ENCODE measurements at regions not wholly inside any gene's neighbourhood (a gene's known extent, or its start where the extent isn't known, plus 50 kb on each side); places are given as distances from the start of the nearest gene placed in this dataset.

GRCh38 chr2:2754940-2755339, 423.9 kb upstream of the MYT1L start:
- no peak for DNase-seq

DNA sequence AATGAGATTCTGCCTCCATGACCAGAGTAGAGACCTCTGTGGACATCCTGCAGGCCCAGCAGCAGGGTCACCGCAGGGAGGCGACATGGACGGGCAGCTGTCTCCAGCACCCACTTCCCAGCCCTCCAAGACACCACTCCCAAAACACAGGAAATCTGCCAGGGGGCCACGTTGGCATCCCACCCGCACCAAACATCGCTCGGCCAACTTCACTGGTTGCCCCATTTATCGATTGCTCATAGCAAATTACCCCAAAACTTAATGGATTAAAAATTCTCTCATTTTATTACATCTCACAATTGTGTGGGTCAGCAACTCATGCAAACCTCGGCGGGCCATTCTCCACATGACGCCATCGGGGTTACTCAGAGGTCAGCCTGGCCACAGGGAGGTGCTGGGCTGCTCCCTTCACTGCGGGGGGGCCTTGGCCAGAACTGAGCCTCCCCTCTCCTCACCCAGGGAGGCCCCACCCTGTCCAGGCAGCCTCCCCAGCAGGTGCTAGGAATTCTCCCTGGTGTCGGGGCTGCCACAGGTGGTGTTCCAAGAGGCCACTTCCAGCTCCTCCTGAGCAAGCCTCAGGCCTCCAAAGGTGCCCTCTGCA, 420.7 kb upstream of the MYT1L start:
- no peak for DNase-seq

GRCh38 chr2:2750867-2751714, 420.0 kb upstream of the MYT1L start:
- no peak for DNase-seq

- DNase-seq: no peak
Measured at GRCh38 chr2:2749206-2749598, 418.1 kb upstream of the MYT1L start.

- DNase-seq: no peak
Measured at GRCh38 chr2:2748399-2749205, 417.5 kb upstream of the MYT1L start.

DNA sequence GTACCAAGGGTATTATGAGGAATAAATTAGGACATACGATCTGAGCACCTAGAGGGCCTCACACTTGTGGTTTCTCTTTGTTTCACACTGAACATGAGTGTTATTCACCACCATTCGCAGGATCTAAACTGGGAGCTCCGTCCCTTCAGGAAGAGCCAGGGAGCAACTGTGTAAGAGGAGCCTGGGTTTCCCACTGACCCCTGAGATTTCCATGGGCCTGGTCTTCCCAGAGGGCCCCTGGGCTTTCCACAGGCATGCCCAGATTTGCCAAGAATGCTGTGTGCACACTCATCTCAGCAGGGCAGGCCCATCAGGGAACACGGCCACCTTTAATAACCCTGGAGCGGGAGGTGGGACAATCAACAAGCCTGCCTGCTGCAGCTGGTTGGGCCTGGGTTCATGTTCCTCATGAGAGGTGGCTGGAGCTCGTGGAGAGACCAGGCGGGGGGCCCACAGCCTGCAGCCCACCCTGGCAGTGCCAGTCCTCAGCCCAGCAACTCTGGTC, 416.8 kb upstream of the MYT1L start:
- DNase-seq: no peak

- no peak for DNase-seq
Measured at GRCh38 chr2:2746731-2747130, 415.7 kb upstream of the MYT1L start.

DNA sequence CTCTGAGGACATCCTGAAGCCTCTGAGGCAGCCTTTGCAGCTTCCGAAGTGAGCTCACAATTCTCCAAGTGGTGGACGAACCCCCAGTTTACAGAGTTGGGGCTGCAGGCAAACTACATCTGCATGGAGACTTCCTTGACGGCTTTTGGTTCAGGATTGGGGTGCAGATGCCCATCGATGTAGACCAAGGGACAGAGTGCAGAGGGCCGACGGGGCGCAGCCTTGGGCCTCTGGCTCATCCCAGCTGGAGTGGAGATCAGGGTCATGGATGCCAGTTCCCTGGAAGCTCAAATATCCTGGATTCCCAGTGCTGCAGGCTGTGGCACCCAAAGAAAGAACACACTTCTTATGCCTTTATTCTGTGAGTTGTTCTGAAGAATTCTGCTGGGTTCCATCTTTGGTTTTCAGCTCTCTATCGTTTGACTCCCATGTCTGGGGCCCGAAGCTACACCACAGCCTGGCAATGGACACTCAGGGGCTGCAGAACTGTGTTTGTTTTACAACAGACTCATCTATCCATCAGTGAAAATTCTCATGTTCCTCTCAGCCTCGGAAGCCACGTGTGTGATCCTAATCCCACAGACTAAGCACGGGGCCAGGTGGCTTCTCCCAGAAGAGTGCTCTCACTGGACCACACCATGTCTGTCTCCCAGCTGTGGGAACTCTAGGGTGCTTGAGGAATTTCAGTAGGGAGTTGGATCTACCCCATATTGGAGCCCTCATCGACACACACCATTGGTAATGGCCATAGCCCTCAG, 414.1 kb upstream of the MYT1L start:
- DNase-seq: no peak

DNA sequence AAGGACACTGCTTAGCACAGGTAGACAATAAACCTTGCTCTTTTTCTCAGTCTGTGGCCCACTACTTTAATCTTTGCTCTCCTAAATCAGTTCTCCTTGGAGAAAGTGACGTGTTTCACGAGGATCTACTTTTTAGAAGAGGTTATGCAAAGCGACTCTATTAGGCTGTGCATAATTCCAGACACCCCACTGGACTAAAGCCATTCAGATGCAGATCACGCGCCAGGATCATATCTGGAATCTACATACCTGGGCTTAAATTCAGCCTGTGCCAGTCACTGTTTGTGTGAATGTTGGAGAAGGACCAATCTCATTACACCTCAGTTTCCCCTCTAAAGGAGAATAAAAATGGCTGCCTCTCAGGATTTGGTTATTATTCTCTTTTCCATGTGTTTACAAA, 413.0 kb upstream of the MYT1L start:
- no peak for DNase-seq

- DNase-seq: peak; percentile 41
Measured at GRCh38 chr2:2743164-2743571, 412.1 kb upstream of the MYT1L start.

- DNase-seq: no peak
Measured at GRCh38 chr2:2742726-2743125, 411.7 kb upstream of the MYT1L start.

- no peak for DNase-seq
Measured at GRCh38 chr2:2740238-2740775, 409.2 kb upstream of the MYT1L start.

DNA sequence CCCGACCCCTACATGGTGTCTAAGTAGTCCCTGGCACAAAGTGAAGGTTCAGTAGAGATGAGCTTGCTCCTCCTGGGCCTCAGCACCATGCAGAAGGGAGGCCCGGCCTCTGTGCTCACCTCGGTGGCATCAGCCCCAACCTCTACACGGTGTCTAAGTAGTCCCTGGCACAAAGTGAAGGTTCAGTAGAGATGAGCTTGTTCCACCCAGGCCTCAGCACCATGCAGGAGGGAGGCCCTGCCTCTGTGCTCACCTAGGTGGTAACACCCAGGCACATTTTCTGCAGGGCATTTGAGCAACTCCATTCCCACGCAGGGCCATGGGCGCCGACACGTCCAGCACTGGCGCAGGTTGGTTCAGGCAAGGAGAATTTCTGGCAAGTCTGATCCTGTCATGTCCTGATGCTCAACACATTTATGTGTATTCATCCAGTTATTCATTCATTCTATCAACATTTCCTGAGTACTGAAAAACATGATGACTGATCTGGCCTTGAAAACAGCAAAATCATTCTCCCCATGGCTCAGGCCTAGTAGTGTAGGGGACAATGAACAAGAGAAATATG, 408.2 kb upstream of the MYT1L start:
- DNase-seq: no peak

DNA sequence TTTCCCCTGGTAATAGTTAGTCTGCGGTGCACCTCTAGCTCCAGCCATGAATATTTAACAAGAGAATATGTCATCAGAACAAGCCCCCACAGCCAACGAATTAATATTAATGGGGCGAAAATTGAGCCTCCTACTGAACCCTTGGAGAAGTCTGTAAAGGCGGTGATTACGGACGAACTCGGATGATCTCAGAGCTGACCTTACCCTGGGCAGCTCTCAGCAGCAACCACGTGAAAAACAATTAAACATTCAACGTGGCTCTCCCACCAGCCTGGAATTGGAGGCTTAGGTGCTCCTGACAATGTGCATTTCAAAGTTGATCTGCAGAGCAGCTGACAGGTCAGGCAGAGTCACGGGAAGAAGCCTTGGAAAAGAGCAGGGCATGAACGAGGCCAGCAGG, 407.6 kb upstream of the MYT1L start:
- DNase-seq: no peak

DNA sequence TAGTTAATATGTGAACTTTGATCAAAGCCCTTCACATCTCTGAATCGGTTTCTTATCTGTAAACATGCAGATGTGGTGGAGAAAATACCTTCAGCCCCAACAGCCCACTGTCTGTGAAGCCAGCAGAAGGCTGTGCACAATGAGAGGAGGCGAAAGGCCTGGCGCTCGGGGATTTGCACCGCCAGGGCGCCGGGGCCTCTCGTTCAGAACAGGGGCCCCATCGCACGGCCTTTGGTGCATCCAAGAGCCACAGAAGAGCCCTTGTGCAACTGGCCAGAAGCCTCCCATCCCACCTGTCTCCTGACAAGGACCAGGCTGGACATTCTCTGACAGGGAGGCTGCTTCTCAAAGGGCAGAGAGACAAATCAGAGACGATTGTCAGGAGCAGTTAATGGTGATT, 407.2 kb upstream of the MYT1L start:
- no peak for DNase-seq

- no peak for DNase-seq
Measured at GRCh38 chr2:2735041-2735440, 404.0 kb upstream of the MYT1L start.

DNA sequence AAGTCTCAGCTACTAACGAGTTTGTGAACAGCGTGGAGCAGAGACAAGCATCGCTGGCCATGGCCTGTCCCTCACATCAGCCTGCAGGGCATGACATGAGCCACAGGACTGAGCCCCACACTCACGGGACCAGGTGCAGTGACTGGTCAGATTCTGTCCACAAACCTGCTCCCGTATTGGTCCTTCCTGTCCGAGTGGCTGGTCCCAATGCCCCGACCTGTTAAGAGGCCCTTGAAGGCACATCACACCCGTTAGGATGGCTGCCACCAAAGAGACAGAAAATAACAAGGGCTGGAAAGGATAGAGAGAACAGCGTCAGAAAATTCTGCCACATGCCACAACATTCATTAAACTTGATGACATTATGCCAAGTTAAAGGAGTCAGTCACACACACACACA, 403.2 kb upstream of the MYT1L start:
- DNase-seq: no peak

- no peak for DNase-seq
Measured at GRCh38 chr2:2733818-2734217, 402.7 kb upstream of the MYT1L start.

GRCh38 chr2:2732331-2733119, 401.4 kb upstream of the MYT1L start:
- DNase-seq: no peak

DNA sequence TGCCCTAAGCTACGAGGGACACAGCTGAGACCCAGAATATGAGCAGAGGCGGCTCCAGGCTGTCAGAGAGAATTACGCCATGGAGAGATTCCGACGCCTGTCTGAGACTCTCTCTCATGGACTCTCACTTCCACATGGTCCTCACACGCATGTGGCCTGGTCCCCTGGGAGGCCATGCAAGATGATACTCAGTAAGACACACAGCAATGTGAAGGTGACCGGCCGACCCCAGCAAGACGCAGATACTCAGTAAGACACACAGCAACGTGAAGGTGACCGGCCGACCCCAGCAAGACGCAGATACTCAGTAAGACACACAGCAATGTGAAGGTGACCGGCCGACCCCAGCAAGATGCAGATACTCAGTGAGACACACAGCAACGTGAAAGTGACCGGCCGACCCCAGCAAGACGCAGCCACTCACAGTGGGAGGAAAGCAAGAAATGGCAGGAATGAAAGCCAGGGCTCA, 400.8 kb upstream of the MYT1L start:
- no peak for DNase-seq

DNA sequence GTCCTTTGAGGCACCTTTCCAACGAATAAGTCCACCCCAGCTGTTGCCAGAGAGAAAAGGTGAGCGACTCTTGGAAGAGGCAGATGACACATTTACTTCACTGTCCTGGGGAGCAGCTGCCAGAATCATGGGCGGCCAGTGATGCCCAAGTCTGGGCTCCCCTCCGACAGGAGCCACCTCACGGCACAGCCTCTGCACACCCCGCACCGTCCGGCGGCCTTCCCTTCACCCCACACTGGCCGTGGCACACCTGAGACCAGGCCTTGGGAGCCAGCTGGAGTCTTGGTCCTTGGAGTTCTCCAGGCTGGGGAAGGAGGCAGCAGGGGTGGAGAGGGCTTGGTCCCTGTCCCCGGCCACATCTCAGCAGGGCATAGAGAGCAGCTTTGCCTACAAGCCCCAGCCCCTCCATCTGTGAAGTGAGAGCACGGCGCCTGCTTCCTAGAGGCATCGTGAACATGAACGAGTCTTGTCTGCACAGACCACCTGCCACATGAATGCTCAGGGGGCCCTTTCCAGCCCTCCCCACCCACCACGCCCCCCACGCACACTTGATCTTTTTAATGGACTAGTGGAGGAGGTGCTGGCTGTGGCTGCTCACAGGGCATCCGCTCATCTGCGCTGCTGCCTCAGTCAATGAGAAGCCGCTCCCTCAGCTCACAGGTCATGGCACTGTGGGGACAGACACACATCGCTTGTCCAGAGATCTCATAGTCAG, 400.2 kb upstream of the MYT1L start:
- no peak for DNase-seq

Measured in fibroblast of skin of right biceps (primary cell).